Epithelial cell of prostate (primary cell): ENCODE measurements at regions not wholly inside any gene's neighbourhood (a gene's known extent, or its start where the extent isn't known, plus 50 kb on each side); places are given as distances from the start of the nearest gene placed in this dataset.
A peak's percentile ranks its signal among the peaks of the same experiment; 100 is the strongest.

Experiments
- DNase-seq: peaks from one replicate; pipeline ENCODE4 v3.0.0-alpha.2; 2011; ENCODE audit warnings: low read depth, low spot score
- H3K27ac ChIP-seq: fragments of 450-650 bp; 2 replicates; pipeline ENCODE4 v1.5.1; 2017; ENCODE audit warnings: mild to moderate bottlenecking

- H3K27ac ChIP-seq, result peak overlapping the region; percentile 58
- no peak for DNase-seq
These were observed 504.9 kb downstream of the TSPY10 start for GRCh38 chrY:10032516-10033140.

DNA sequence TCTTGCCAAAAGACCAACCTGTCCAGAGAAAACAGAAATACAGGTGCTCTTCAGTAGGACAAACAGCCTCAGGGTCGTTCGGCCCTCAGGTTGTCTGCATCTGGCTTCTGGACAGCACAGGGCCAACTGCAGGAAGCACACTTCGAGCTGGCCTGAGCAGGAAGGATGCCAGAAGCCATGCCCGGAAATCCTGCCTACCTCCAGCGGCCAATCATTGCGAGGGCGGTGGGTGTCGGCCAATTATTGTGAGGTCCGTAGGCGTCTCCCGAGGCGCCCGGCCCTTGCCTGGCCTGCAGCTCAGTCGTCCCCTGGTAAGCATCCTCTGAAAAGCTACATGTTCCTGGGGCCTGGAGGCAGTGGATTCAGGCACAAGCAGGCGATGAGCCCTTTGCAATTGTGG is 507.5 kb downstream of the TSPY10 start:
- no peak for DNase-seq
- H3K27ac ChIP-seq, result no peak overlapping the region

DNA sequence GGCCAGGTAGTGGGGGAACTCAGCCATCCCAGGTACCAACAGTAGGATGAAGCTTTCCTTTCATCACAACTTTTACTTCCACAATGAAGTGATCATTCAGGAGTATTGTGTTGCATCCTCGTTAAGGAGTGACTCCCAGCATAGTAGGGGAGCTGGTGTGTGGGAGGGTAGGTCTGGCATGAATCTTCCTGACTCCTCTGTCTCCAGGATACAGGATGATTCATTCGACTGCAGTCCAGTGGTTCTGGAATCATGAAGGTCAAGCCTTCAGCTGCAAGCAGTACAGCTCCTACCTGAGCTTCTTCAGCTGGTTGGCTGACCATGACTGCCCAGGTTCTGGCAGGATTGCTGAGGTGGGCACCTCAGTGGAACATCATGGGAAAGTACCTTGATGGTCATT is 510.2 kb downstream of the TSPY10 start:
- DNase-seq, result no peak
- no peak overlapping the region for H3K27ac ChIP-seq
